ENCODE measurements at regions not wholly inside any gene's neighbourhood (a gene's known extent, or its start where the extent isn't known, plus 50 kb on each side); places are given as distances from the start of the nearest gene placed in this dataset.

DNA sequence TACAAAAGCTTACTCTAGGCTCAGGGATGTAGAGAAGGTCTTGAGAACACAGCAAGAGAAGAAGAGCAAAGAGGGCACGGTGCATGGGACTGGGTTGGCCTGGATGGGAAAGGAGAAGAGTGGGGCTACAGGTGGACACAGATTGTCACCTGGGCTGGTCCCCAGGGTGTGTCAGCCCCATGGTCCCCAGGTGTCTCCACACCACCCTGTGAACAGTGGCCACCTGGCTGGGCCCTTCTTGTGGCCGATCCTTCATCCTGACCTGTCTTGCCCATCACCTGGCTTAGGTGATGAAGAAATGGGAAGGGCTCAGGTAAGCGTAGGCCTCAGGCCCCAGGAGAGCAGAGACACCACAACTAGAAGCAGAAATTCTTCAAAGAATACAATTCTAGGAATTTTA, 188.9 kb downstream of the TENT4A start:
- TF ChIP-seq GATA3 (IDR thresholded peaks at IDR 0.05; ENCODE audit: low read depth, low read length) (no peak), GATA2 (IDR thresholded peaks at IDR 0.05; ENCODE audit: low read depth, low read length) (no peak)
